Vagina (tissue), 2 donors: ENCODE measurements at regions not wholly inside any gene's neighbourhood (a gene's known extent, or its start where the extent isn't known, plus 50 kb on each side); places are given as distances from the start of the nearest gene placed in this dataset.
A peak's percentile ranks its signal among the peaks of the same experiment; 100 is the strongest.

Source experiments
- DNase-seq, 2 donors: peaks; one replicate each; pipeline ENCODE4 v3.0.0-alpha.2; 2017; ENCODE audit errors: extremely low spot score in 2 of 2
- H3K27ac ChIP-seq: fragments of 200-600 bp; sonication (generic); one replicate; pipeline ENCODE4 v1.5.1; 2019
- H3K27me3 ChIP-seq: fragments of 200-600 bp; sonication (generic); one replicate; pipeline ENCODE4 v1.5.1; 2019
- H3K36me3 ChIP-seq, 2 donors: fragments of 200-600 bp; sonication (generic); one replicate each; pipeline ENCODE4 v1.5.1; 2017 to 2019
- H3K4me1 ChIP-seq: fragments of 200-600 bp; sonication (generic); one replicate; pipeline ENCODE4 v1.5.1; 2019
- H3K4me3 ChIP-seq, 2 donors: fragments of 200-600 bp; sonication (generic); 1 replicate in 1 of 2; 2 replicates in 1 of 2; pipeline ENCODE4 v1.5.1; 2016 to 2019
- H3K9me3 ChIP-seq: fragments of 200-600 bp; sonication (generic); one replicate; pipeline ENCODE4 v1.5.1; 2019
- POLR2A ChIP-seq, 2 donors: fragments of 450-650 bp; IDR thresholded peaks; one replicate each; pipeline ENCODE4 v1.6.1; 2017; ENCODE audit warnings: antibody characterized with exemption in 2 of 2, mild to moderate bottlenecking in 2 of 2, moderate library complexity in 2 of 2
- POLR2AphosphoS5 ChIP-seq, 2 donors: sonication (generic); formaldehyde crosslinking; IDR thresholded peaks; one replicate each; pipeline ENCODE4 v1.9.0; 2017; ENCODE audit warnings: antibody characterized with exemption in 2 of 2, mild to moderate bottlenecking in 2 of 2, low read depth in 1 of 2; ENCODE audit not compliant: insufficient read depth in 1 of 2
- intact Hi-C: fragments of 100-400 bp; cut with DNase I; formaldehyde crosslinking; loops from one replicate; pipeline ENCODE4 v1.15.1; 2023
- TF ChIP-seq, protein P1 (sequence below), 3 experiments: fragments of 450-650 bp in 2 of 3; fragments of 200-600 bp in 1 of 3; sonication (generic) in 1 of 3; IDR thresholded peaks; one replicate each; pipeline ENCODE4 v1.5.1; 2017 to 2019; ENCODE audit warnings: antibody characterized with exemption in 3 of 3, mild to moderate bottlenecking in 2 of 3, moderate library complexity in 2 of 3

DNA sequence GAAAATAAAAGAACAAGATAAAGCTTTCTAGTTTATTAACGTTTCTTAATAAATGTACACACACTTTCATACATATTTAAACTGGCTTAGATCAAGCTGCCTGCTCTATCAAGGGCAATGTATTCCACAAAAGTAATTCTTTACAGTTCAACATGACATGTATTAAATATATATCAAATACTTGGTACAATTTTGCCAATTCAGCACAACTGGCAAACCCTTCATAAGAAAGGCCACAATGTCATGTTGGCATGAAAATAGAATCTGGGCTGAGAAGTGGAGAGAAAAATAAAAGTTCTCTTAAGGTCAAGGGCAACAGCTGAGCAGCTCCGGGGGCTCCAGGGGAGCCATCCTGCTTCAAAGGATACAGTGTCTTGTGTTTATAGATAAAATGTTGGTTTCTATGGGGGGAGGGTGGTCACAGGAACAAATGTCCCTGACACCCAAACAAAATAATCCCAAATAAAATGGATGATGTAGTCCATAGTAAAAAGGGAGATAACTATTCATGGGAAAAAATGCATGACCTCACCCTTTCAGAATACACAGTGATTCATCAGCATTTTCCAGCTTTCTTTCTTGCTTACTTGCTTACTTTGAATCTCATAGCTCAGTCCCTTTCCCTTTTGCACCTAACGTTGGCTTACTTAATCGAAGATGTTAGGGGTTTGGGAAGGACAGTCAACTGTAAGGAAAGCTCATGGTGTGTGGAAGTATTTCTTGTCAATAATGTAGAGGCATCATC is 494.9 kb downstream of the NYAP2 start:
- Histone ChIP-seq H3K27ac (no peak overlapping the region), H3K9me3 (no peaks in the 10 kb centered on the region), H3K27me3 (no peaks in the 10 kb centered on the region), H3K4me3 (no peak overlapping the region), H3K4me1 (no peaks in the 10 kb centered on the region), H3K36me3 (no peaks in the 10 kb centered on the region)
- no peak for DNase-seq
- TF ChIP-seq POLR2A (IDR thresholded peaks at IDR 0.05) = no peak
- TF ChIP-seq, protein P1, sequence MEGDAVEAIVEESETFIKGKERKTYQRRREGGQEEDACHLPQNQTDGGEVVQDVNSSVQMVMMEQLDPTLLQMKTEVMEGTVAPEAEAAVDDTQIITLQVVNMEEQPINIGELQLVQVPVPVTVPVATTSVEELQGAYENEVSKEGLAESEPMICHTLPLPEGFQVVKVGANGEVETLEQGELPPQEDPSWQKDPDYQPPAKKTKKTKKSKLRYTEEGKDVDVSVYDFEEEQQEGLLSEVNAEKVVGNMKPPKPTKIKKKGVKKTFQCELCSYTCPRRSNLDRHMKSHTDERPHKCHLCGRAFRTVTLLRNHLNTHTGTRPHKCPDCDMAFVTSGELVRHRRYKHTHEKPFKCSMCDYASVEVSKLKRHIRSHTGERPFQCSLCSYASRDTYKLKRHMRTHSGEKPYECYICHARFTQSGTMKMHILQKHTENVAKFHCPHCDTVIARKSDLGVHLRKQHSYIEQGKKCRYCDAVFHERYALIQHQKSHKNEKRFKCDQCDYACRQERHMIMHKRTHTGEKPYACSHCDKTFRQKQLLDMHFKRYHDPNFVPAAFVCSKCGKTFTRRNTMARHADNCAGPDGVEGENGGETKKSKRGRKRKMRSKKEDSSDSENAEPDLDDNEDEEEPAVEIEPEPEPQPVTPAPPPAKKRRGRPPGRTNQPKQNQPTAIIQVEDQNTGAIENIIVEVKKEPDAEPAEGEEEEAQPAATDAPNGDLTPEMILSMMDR (IDR thresholded peaks at IDR 0.05) = no peak
- TF ChIP-seq POLR2AphosphoS5 (IDR thresholded peaks at IDR 0.05; ENCODE audit: insufficient read depth in 1 of 2, low read depth in 1 of 2) = no peak
- intact Hi-C loops = loop anchor here (10.0 kb wide), 1 partner anchor 900 kb away; the partner anchor contains the start of gene IRS1

DNA sequence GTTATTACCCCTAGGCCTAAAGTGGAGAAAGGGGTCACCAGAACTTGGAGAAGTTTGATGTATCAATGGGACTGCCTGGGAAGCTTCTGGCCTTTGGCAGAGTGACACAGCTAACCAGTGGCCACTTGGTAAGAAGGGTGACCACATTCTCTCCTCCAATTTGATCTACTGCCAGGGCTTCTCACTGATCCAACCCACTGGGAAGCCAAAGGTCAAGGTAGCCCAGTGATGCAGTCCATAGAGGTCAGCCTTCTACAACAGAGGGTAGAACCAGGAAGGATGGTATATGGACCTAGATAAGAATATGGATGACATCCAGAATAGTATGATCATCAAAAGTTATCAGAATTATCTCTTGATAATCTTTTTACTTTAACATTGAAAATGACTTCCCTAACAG is 493.6 kb downstream of the NYAP2 start:
- intact Hi-C loops = loop anchor here (10.0 kb wide), 1 partner anchor 902 kb away; the partner anchor contains the start of gene IRS1

DNA sequence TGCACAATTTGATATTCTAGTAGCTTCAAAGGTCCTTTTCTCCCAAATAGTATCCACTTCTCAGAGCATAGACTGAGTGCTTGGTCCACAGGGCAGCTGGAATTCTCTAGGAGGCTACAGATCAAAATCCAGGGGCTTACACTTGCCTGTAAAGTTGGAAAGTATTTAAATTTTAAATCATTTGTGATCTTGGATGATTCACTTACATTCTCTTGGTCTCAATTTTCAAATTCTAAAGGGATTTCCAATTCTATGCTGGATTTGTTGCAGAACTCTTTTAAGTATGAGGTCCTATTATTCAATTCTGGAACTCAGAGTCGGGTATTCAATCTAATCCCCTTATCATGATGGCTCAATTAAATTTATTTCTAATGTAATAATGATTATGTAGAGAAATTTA is 492.3 kb downstream of the NYAP2 start:
- Histone ChIP-seq H3K4me3 (no peak overlapping the region), H3K9me3 (no peaks in the 10 kb centered on the region), H3K27ac (no peak overlapping the region), H3K27me3 (no peaks in the 10 kb centered on the region), H3K36me3 (no peaks in the 10 kb centered on the region), H3K4me1 (no peaks in the 10 kb centered on the region)
- intact Hi-C loops = loop anchor here (10.0 kb wide), 1 partner anchor 903 kb away; the partner anchor contains the start of gene IRS1
- no peak for DNase-seq
- TF ChIP-seq POLR2A (IDR thresholded peaks at IDR 0.05) = no peak
- TF ChIP-seq, protein P1 (IDR thresholded peaks at IDR 0.05) = no peak
- TF ChIP-seq POLR2AphosphoS5 (IDR thresholded peaks at IDR 0.05; ENCODE audit: insufficient read depth in 1 of 2, low read depth in 1 of 2) = no peak

More for the DNA sequence above, 493.6 kb downstream of the NYAP2 start:
- no peaks in the 10 kb centered on the region for H3K9me3 ChIP-seq
- no peak overlapping the region for H3K4me3 ChIP-seq
- H3K36me3 ChIP-seq = no peaks in the 10 kb centered on the region
- DNase-seq = no peak
- no peaks in the 10 kb centered on the region for H3K4me1 ChIP-seq
- TF ChIP-seq POLR2AphosphoS5 (IDR thresholded peaks at IDR 0.05; ENCODE audit: insufficient read depth in 1 of 2, low read depth in 1 of 2) = no peak
- TF ChIP-seq, protein P1 (IDR thresholded peaks at IDR 0.05) = no peak
- H3K27ac ChIP-seq = no peak overlapping the region
- H3K27me3 ChIP-seq = no peaks in the 10 kb centered on the region

DNA sequence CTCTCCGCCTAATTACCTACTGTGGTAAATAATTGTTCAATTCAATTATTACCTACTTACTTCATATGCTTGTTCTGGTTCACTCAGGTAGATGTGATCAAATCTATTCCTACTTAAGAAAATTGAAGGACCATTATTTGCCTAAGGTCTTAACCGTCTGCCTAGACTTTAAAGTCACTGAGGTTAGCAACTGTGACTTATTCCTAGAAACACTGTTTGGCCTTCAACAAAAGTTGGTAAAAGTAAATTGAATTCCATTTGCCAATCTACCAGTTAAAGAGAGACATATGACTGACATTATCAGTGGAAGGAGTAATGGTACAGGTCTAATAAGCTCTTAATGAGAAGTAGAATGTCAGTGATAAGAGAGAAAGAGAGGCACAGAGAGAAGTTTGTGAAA is 491.5 kb downstream of the NYAP2 start:
- Histone ChIP-seq H3K9me3 (no peaks in the 10 kb centered on the region), H3K36me3 (no peaks in the 10 kb centered on the region), H3K4me1 (no peaks in the 10 kb centered on the region), H3K27me3 (no peaks in the 10 kb centered on the region), H3K4me3 (no peak overlapping the region), H3K27ac (no peak overlapping the region)
- intact Hi-C loops = loop anchor here (10.0 kb wide), 1 partner anchor 904 kb away; the partner anchor contains the start of gene IRS1
- TF ChIP-seq POLR2A (IDR thresholded peaks at IDR 0.05) = no peak
- no peak for DNase-seq

DNA sequence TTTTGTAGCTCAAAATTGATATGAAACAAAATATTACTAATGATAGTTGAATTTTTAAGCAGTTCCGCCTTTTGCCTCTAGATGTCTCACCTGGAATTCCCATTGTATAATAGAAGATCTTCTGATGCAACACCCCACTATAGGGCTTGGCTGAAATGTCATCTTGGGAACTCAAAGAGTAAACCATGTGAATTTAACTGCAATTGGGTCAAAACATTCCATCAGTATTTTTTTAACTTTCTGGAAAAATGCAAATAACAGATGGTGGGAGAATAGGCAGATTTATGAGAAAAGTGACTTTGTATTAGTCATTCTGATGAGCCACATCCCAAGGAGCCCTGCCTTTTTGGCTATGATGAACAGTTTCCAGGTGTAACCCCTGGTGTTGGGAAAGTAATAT is 489.9 kb downstream of the NYAP2 start:
- Histone ChIP-seq H3K27ac (no peak overlapping the region), H3K4me1 (no peaks in the 10 kb centered on the region), H3K9me3 (no peaks in the 10 kb centered on the region), H3K4me3 (no peak overlapping the region), H3K36me3 (no peaks in the 10 kb centered on the region), H3K27me3 (no peaks in the 10 kb centered on the region)
- no peak for DNase-seq
- intact Hi-C loops = no loop called here
- no peak for TF ChIP-seq POLR2A (IDR thresholded peaks at IDR 0.05)
- TF ChIP-seq, protein P1 (IDR thresholded peaks at IDR 0.05) = peak in 2 of 3 experiments; percentile 26 to 83
- TF ChIP-seq POLR2AphosphoS5 (IDR thresholded peaks at IDR 0.05; ENCODE audit: insufficient read depth in 1 of 2, low read depth in 1 of 2) = peak in 1 of 2 donors; percentile 65
